ENCODE measurements at regions not wholly inside any gene's neighbourhood (a gene's known extent, or its start where the extent isn't known, plus 50 kb on each side); places are given as distances from the start of the nearest gene placed in this dataset.

GRCh38 chr3:28646435-28646834, 297.8 kb upstream of the AZI2 start:
- no peak for DNase-seq

- DNase-seq, result no peak
Observed at GRCh38 chr3:28649266-28649665, 300.6 kb upstream of the AZI2 start.

GRCh38 chr3:28651159-28651558, 302.5 kb upstream of the AZI2 start:
- DNase-seq, result no peak

GRCh38 chr3:28664123-28664522, 315.5 kb upstream of the AZI2 start:
- no peak for DNase-seq

- peak in 23 of 56 donors; percentile 2 to 75 (median 17) for DNase-seq
Observed at GRCh38 chr3:28667646-28668621, 319.3 kb upstream of the AZI2 start.

- no peak for DNase-seq
Observed at GRCh38 chr3:28669870-28670269, 321.2 kb upstream of the AZI2 start.

GRCh38 chr3:28672406-28672805, 323.8 kb upstream of the AZI2 start:
- no peak for DNase-seq

GRCh38 chr3:28673446-28673845, 324.8 kb upstream of the AZI2 start:
- no peak for DNase-seq

GRCh38 chr3:28674212-28674611, 325.6 kb upstream of the AZI2 start:
- DNase-seq, result no peak

- peak in 8 of 56 donors; percentile 2 to 41 (median 8) for DNase-seq
Observed at GRCh38 chr3:28677581-28677980, 329.0 kb upstream of the AZI2 start.

GRCh38 chr3:28678086-28678485, 329.5 kb upstream of the AZI2 start:
- DNase-seq, result peak in 2 of 56 donors; percentile 24 to 37

GRCh38 chr3:28680050-28680449, 331.4 kb upstream of the AZI2 start:
- no peak for DNase-seq

- no peak for DNase-seq
Observed at GRCh38 chr3:28682121-28682520, 333.5 kb upstream of the AZI2 start.

- no peak for DNase-seq
Observed at GRCh38 chr3:28690176-28690575, 341.6 kb upstream of the AZI2 start.

GRCh38 chr3:28698706-28699105, 350.1 kb upstream of the AZI2 start:
- no peak for DNase-seq

- no peak for DNase-seq
Observed at GRCh38 chr3:28699283-28699682, 350.7 kb upstream of the AZI2 start.

GRCh38 chr3:28700728-28701127, 352.1 kb upstream of the AZI2 start:
- no peak for DNase-seq

- no peak for DNase-seq
Observed at GRCh38 chr3:28703843-28704242, 355.2 kb upstream of the AZI2 start.

- DNase-seq, result no peak
Observed at GRCh38 chr3:28711293-28711692, 362.7 kb upstream of the AZI2 start.

GRCh38 chr3:28716939-28717338, 368.3 kb upstream of the AZI2 start:
- DNase-seq, result no peak

- DNase-seq, result no peak
Observed at GRCh38 chr3:28718074-28718849, 369.6 kb upstream of the AZI2 start.

GRCh38 chr3:28726840-28727239, 378.2 kb upstream of the AZI2 start:
- DNase-seq, result peak in 5 of 56 donors; percentile 4 to 21 (median 6)
